H1 (cell line): ENCODE measurements at regions not wholly inside any gene's neighbourhood (a gene's known extent, or its start where the extent isn't known, plus 50 kb on each side); places are given as distances from the start of the nearest gene placed in this dataset.

ENCODE experiments used
- CTCF ChIA-PET: fragments of 300-600 bp; sonication (Branson Sonifier 250); formaldehyde crosslinking; loops from one replicate; lab custom pipeline; 2021; ENCODE audit not compliant: partially characterized antibody; lab: Charles Lee
- POLR2A ChIA-PET: fragments of 300-600 bp; sonication (Branson Sonifier 250); formaldehyde crosslinking; loops from one replicate; lab custom pipeline; 2021; ENCODE audit warnings: inconsistent platforms; ENCODE audit not compliant: partially characterized antibody; lab: Charles Lee
- DNase-seq, 2 experiments: peaks; one replicate each; pipeline versions ENCODE4 v3.0.0 to v3.0.0-alpha.2; 2010 to 2022; ENCODE audit warnings: low spot score in 2 of 2, low read depth in 1 of 2, mixed read lengths in 1 of 2
- FAIRE-seq: peaks from 2 replicates; lab custom pipeline; 2011; peaks lifted over from hg19 to GRCh38; lab: Jason Lieb, UNC
- H2AFZ ChIP-seq: 2 replicates; pipeline ENCODE4 v1.8.1; 2012; ENCODE audit warnings: low read length, inconsistent platforms
- H2AK5ac ChIP-seq: 2 replicates; pipeline ENCODE4 v1.6.1; 2013; ENCODE audit warnings: low read depth, low read length
- H2BK120ac ChIP-seq: replicated peaks from 2 replicates; pipeline ENCODE3; 2013; ENCODE audit warnings: low read depth, low read length, inconsistent platforms
- H2BK12ac ChIP-seq: 2 replicates; pipeline ENCODE4 v1.6.1; 2013; ENCODE audit warnings: low read depth, low read length
- H2BK15ac ChIP-seq: 2 replicates; pipeline ENCODE4 v1.6.1; 2013; ENCODE audit warnings: low read length
- H2BK20ac ChIP-seq: 2 replicates; pipeline ENCODE4 v1.6.1; 2013; ENCODE audit warnings: low read length
- H2BK5ac ChIP-seq: 2 replicates; pipeline ENCODE4 v1.6.1; 2013; ENCODE audit warnings: low read depth, low read length
- H3K14ac ChIP-seq: 2 replicates; pipeline ENCODE4 v1.6.1; 2013; ENCODE audit warnings: inconsistent platforms; ENCODE audit not compliant: insufficient read length
- H3K18ac ChIP-seq: 2 replicates; pipeline ENCODE4 v1.6.1; 2013; ENCODE audit warnings: low read length; ENCODE audit errors: extremely low read depth
- H3K23ac ChIP-seq: 2 replicates; pipeline ENCODE4 v1.6.1; 2013; ENCODE audit warnings: inconsistent platforms; ENCODE audit not compliant: insufficient read length
- H3K23me2 ChIP-seq: 2 replicates; pipeline ENCODE4 v1.6.1; 2013; ENCODE audit warnings: low read depth, low read length
- H3K27ac ChIP-seq: 2 replicates; pipeline ENCODE4 v1.6.1; 2011; ENCODE audit warnings: low read depth, low read length, inconsistent platforms
- H3K27me3 ChIP-seq, 4 experiments: replicated peaks in 1 of 4; 1 replicate in 1 of 4; 2 replicates in 3 of 4; pipeline versions ENCODE4 v1.6.1 to v1.8.1; 2011 to 2013; ENCODE audit warnings: low read length in 3 of 4, mild to moderate bottlenecking in 3 of 4, inconsistent platforms in 2 of 4, mixed read lengths in 2 of 4, moderate library complexity in 1 of 4; ENCODE audit not compliant: control insufficient read depth in 3 of 4, insufficient read depth in 3 of 4; ENCODE audit errors: extremely low read depth in 1 of 4
- H3K36me3 ChIP-seq, 4 experiments: 2 replicates each; pipeline versions ENCODE4 v1.6.1 to v1.8.1; 2011 to 2013; ENCODE audit warnings: mild to moderate bottlenecking in 4 of 4, low read length in 3 of 4, moderate library complexity in 2 of 4, control low read depth in 1 of 4, inconsistent platforms in 1 of 4; ENCODE audit not compliant: insufficient read depth in 4 of 4, control insufficient read depth in 2 of 4
- H3K4ac ChIP-seq: replicated peaks from 2 replicates; pipeline ENCODE3; 2013; ENCODE audit warnings: low read length, low read depth, mixed read lengths, inconsistent platforms; ENCODE audit not compliant: insufficient read length
- H3K4me1 ChIP-seq, 4 experiments: replicated peaks in 1 of 4; 1 replicate in 1 of 4; 2 replicates in 3 of 4; pipeline versions ENCODE4 v1.6.1 to v1.8.1; 2011 to 2013; ENCODE audit warnings: low read length in 3 of 4, inconsistent platforms in 2 of 4, mixed read lengths in 1 of 4; ENCODE audit not compliant: insufficient read depth in 4 of 4, control insufficient read depth in 3 of 4
- H3K4me2 ChIP-seq, 2 experiments: 2 replicates each; pipeline versions ENCODE4 v1.6.1 to v1.8.1; 2011 to 2013; ENCODE audit warnings: low read depth in 2 of 2, low read length in 2 of 2, control low read depth in 1 of 2, inconsistent platforms in 1 of 2, mild to moderate bottlenecking in 1 of 2; ENCODE audit not compliant: insufficient read depth in 1 of 2
- H3K4me3 ChIP-seq, 4 experiments: fragments of 200-600, 300-600 bp in 1 of 4; sonication (generic), shearing (Covaris generic), sonication (Bioruptor Twin) in 1 of 4; 2 replicates each; pipeline versions ENCODE4 v1.5.1 to v1.8.1; 2011 to 2016; ENCODE audit warnings: low read length in 4 of 4, low read depth in 3 of 4, control low read depth in 2 of 4, inconsistent platforms in 2 of 4, mild to moderate bottlenecking in 2 of 4, mixed read lengths in 1 of 4, moderate library complexity in 1 of 4; ENCODE audit not compliant: insufficient read depth in 2 of 4; ENCODE audit errors: extremely low read depth in 1 of 4
- H3K56ac ChIP-seq: replicated peaks from 2 replicates; pipeline ENCODE3; 2013; ENCODE audit warnings: low read depth, mild to moderate bottlenecking, mixed read lengths, low read length, inconsistent platforms; ENCODE audit not compliant: insufficient read length
- H3K79me1 ChIP-seq: 2 replicates; pipeline ENCODE4 v1.6.1; 2013; ENCODE audit warnings: low read depth, low read length, control low read depth
- H3K79me2 ChIP-seq, 2 experiments: 2 replicates each; pipeline versions ENCODE4 v1.6.1 to v1.8.1; 2012 to 2013; ENCODE audit warnings: low read length in 2 of 2, mild to moderate bottlenecking in 2 of 2, inconsistent platforms in 1 of 2; ENCODE audit not compliant: insufficient read depth in 2 of 2, control insufficient read depth in 1 of 2
- H3K9ac ChIP-seq, 4 experiments: replicated peaks in 1 of 4; 1 replicate in 1 of 4; 2 replicates in 3 of 4; pipeline versions ENCODE4 v1.6.1 to v1.8.1; 2011 to 2013; ENCODE audit warnings: low read depth in 3 of 4, low read length in 3 of 4, control low read depth in 2 of 4, mild to moderate bottlenecking in 2 of 4, moderate library complexity in 2 of 4, inconsistent platforms in 1 of 4; ENCODE audit errors: extremely low read depth in 1 of 4
- H3K9me3 ChIP-seq, 2 experiments: 2 replicates each; pipeline versions ENCODE4 v1.6.1 to v1.8.1; 2012 to 2013; ENCODE audit warnings: mild to moderate bottlenecking in 2 of 2, moderate library complexity in 2 of 2, control low read depth in 1 of 2, inconsistent platforms in 1 of 2, low read depth in 1 of 2, low read length in 1 of 2, mixed read lengths in 1 of 2; ENCODE audit not compliant: insufficient read depth in 2 of 2
- H4K20me1 ChIP-seq, 2 experiments: replicated peaks in 1 of 2; 2 replicates each; pipeline versions ENCODE3 to v1.8.1; 2011 to 2013; ENCODE audit warnings: inconsistent platforms in 2 of 2, low read length in 2 of 2, mild to moderate bottlenecking in 1 of 2; ENCODE audit not compliant: insufficient read depth in 2 of 2, control insufficient read depth in 1 of 2
- H4K5ac ChIP-seq: 2 replicates; pipeline ENCODE4 v1.6.1; 2013; ENCODE audit warnings: low read length, low read depth, mixed read lengths, inconsistent platforms; ENCODE audit not compliant: insufficient read length
- H4K8ac ChIP-seq: 2 replicates; pipeline ENCODE4 v1.8.0; 2013; ENCODE audit warnings: mild to moderate bottlenecking, moderate library complexity, low read length, inconsistent platforms; ENCODE audit not compliant: insufficient read depth; ENCODE audit errors: extremely low read depth
- H4K91ac ChIP-seq: replicated peaks from 2 replicates; pipeline ENCODE3; 2013; ENCODE audit warnings: low read length, mixed read lengths, inconsistent platforms; ENCODE audit not compliant: insufficient read length
- CBX5 ChIP-seq: fragments of 300-800, 300-1000 bp; sonication (generic); IDR thresholded peaks from 2 replicates; pipeline ENCODE4 v1.7.1; 2016; ENCODE audit warnings: antibody characterized with exemption, low read length, low read depth
- CHD1 ChIP-seq: IDR thresholded peaks from 2 replicates; pipeline ENCODE4 v1.6.1; 2012; ENCODE audit warnings: low read depth, low read length, improper control_type of control experiment
- RXRA ChIP-seq: IDR thresholded peaks from 2 replicates; pipeline ENCODE4 v1.6.1; 2011; ENCODE audit warnings: low read depth, mild to moderate bottlenecking, low read length, moderate library complexity; ENCODE audit not compliant: insufficient read depth
- SAP30 ChIP-seq: fragments of 300-600 bp; sonication (generic); IDR thresholded peaks from 2 replicates; pipeline ENCODE4 v1.7.1; 2012; ENCODE audit warnings: low read length, moderate library complexity, mild to moderate bottlenecking, inconsistent platforms; ENCODE audit not compliant: insufficient read depth, insufficient replicate concordance
- ZNF274 ChIP-seq: IDR thresholded peaks from 2 replicates; pipeline ENCODE4 v1.7.0; 2012; ENCODE audit warnings: low read length, borderline replicate concordance; ENCODE audit errors: extremely low read depth
- WGBS, 2 experiments: shearing (Covaris generic) in 1 of 2; methylation state at CpG; one replicate each; pipeline versions ENCODE4 v1.1.6 to v1.1.7; 2013 to 2015; ENCODE audit warnings: low lambda C conversion rate in 2 of 2, mixed read lengths in 2 of 2, inconsistent platforms in 1 of 2, low coverage in 1 of 2, missing lambda C conversion rate in 1 of 2; ENCODE audit not compliant: insufficient replicate concordance in 2 of 2, insufficient coverage in 1 of 2, insufficient read length in 1 of 2; ENCODE audit errors: extremely low coverage in 1 of 2, missing lambda C conversion rate in 1 of 2; 5-methylcytosine and 5-hydroxymethylcytosine counted together

DNA sequence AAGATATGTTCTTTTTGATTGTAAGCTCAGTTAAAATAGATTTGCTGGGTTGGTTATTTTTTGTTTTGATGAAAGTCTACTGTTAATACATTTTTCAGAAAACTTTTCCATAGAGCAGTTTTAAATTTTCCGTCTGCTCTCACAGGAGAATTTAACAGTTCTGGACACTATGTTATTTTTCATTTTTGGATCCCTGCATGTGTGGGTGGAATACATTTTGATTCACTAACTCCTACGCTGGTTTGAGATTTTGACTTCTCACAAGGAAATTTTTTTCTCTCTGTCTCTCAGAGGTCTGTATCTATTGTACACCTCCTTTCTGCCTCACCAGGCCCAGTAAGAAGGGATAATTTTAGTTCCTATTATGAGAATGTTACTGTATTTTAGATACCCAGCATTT, 502.4 kb downstream of the CDH10 start:
- Histone ChIP-seq H3K18ac (no peak overlapping the region), H3K56ac (no peak overlapping the region), H3K9me3 (no peaks in the 10 kb centered on the region), H3K14ac (no peak overlapping the region), H3K27ac (no peak overlapping the region), H2BK20ac (no peak overlapping the region), H3K9ac (no peak overlapping the region), H3K4ac (no peak overlapping the region), H2AK5ac (no peak overlapping the region), H4K91ac (no peak overlapping the region), H2AFZ (no peak overlapping the region), H2BK12ac (no peak overlapping the region), H2BK5ac (no peak overlapping the region), H3K36me3 (no peaks in the 10 kb centered on the region), H3K23ac (no peak overlapping the region), H2BK120ac (no peak overlapping the region), H3K27me3 (no peaks in the 10 kb centered on the region), H3K23me2 (no peaks in the 10 kb centered on the region), H2BK15ac (no peak overlapping the region), H3K4me3 (no peak overlapping the region), H4K20me1 (no peaks in the 10 kb centered on the region), H3K4me1 (no peaks in the 10 kb centered on the region), H4K5ac (no peak overlapping the region), H4K8ac (no peak overlapping the region), H3K79me1 (no peaks in the 10 kb centered on the region), H3K79me2 (no peaks in the 10 kb centered on the region), H3K4me2 (no peak overlapping the region)
- FAIRE-seq (no peak), DNase-seq (no peak)
- WGBS, 2 experiments = 92% methylated on average over 2 of the region's 2 CpGs; no CpG with 5 or more reads in 1 of the 2 experiments
- ChIA-PET CTCF (interaction anchor here (0.7 kb wide), 1 partner anchor 720 kb away, joined by 3 read pairs; no protein-coding TSS in a partner anchor), POLR2A (no interaction called here)
- TF ChIP-seq CBX5 (no peak), RXRA (no peak), ZNF274 (no peak), SAP30 (no peak), CHD1 (no peak)
